K562 (cell line): ENCODE measurements at regions not wholly inside any gene's neighbourhood (a gene's known extent, or its start where the extent isn't known, plus 50 kb on each side); places are given as distances from the start of the nearest gene placed in this dataset.

Experiments
- ATAC-seq: fragments of 200-7000 bp; cut with Tn5 transposase; 3 replicates; pipeline ENCODE4 v1.9.1; 2020; ENCODE audit warnings: moderate library complexity
- BruUV-seq: library from RNA; stranded (reverse); fragments of 400-500 nt; replicated peaks from 2 replicates; lab custom pipeline; 2021; lab: Mats Ljungman, UMichigan
- CTCF ChIA-PET: fragments of 300-600 bp; formaldehyde crosslinking; extraction: SDS; loops from one replicate; lab custom pipeline; 2021; ENCODE audit warnings: low intra/inter-chr PET ratio; lab: Yijun Ruan, JAX
- POLR2A ChIA-PET: fragments of 300-600, 350-650 bp; sonication (Branson Sonifier 250); formaldehyde crosslinking; extraction: SDS; loops from one replicate; lab custom pipeline; 2021; ENCODE audit warnings: antibody characterized with exemption, inconsistent platforms; lab: Yijun Ruan, JAX
- DNase-seq, 4 experiments: peaks; one replicate each; pipeline versions ENCODE4 v3.0.0 to v3.0.0-alpha.2; 2011 to 2018; ENCODE audit warnings: low spot score in 3 of 4, mixed read lengths in 3 of 4; ENCODE audit errors: extremely low read depth in 1 of 4
- FAIRE-seq: peaks from 2 replicates; lab custom pipeline; 2011; peaks lifted over from hg19 to GRCh38; lab: Jason Lieb, UNC
- H2AFZ ChIP-seq: 2 replicates; pipeline ENCODE4 v1.6.0; 2011; ENCODE audit warnings: low read depth, low read length, control low read depth, inconsistent platforms
- H3K27ac ChIP-seq: fragments of 200-600 bp; 3 replicates; pipeline ENCODE4 v1.8.0; 2011; ENCODE audit warnings: low read depth, mild to moderate bottlenecking, control low read depth, inconsistent platforms, low read length, moderate library complexity, mixed read lengths; ENCODE audit errors: extremely low read depth
- H3K27me3 ChIP-seq, 2 experiments: fragments of 300-600 bp in 1 of 2; 2 replicates in 1 of 2; 3 replicates in 1 of 2; pipeline versions ENCODE4 v1.6.0 to v1.8.0; 2011; ENCODE audit warnings: inconsistent platforms in 2 of 2, low read length in 2 of 2, mild to moderate bottlenecking in 1 of 2, mixed read lengths in 1 of 2, moderate library complexity in 1 of 2; ENCODE audit not compliant: control insufficient read depth in 2 of 2, insufficient read depth in 2 of 2
- H3K36me3 ChIP-seq: fragments of 300-600 bp; 3 replicates; pipeline ENCODE4 v1.8.0; 2011; ENCODE audit warnings: mild to moderate bottlenecking, low read length, inconsistent platforms; ENCODE audit not compliant: control insufficient read depth, insufficient read depth
- H3K4me1 ChIP-seq, 2 experiments: fragments of 200-600 bp in 1 of 2; replicated peaks in 1 of 2; 2 replicates in 1 of 2; 3 replicates in 1 of 2; pipeline versions ENCODE4 v1.5.1 to v1.8.0; 2011; ENCODE audit warnings: inconsistent platforms in 2 of 2, low read length in 2 of 2, mild to moderate bottlenecking in 1 of 2, mixed read lengths in 1 of 2, moderate library complexity in 1 of 2; ENCODE audit not compliant: control insufficient read depth in 2 of 2, insufficient read depth in 2 of 2
- H3K4me2 ChIP-seq: 2 replicates; pipeline ENCODE4 v1.6.1; 2011; ENCODE audit warnings: low read length, control low read depth, inconsistent platforms, mixed read lengths; ENCODE audit not compliant: insufficient read depth
- H3K4me3 ChIP-seq: fragments of 200-600 bp; sonication (generic), shearing (Covaris generic); 2 replicates; pipeline ENCODE4 v1.5.1; 2016; ENCODE audit warnings: control low read depth, inconsistent platforms
- H3K79me2 ChIP-seq: fragments of 200-600 bp; 3 replicates; pipeline ENCODE4 v1.8.0; 2011; ENCODE audit warnings: low read length, inconsistent platforms; ENCODE audit not compliant: control insufficient read depth, insufficient read depth
- H3K9ac ChIP-seq, 2 experiments: 2 replicates each; pipeline versions ENCODE4 v1.6.0 to v1.6.1; 2011; ENCODE audit warnings: low read depth in 2 of 2, low read length in 2 of 2, control low read depth in 1 of 2, inconsistent platforms in 1 of 2, mild to moderate bottlenecking in 1 of 2, mixed read lengths in 1 of 2; ENCODE audit not compliant: insufficient read depth in 1 of 2
- H3K9me1 ChIP-seq: one replicate; pipeline ENCODE4 v1.6.0; 2011; ENCODE audit warnings: inconsistent platforms, mild to moderate bottlenecking, low read length, moderate library complexity; ENCODE audit not compliant: control insufficient read depth, insufficient read depth
- H3K9me3 ChIP-seq: replicated peaks from 2 replicates; pipeline ENCODE4 v1.5.1; 2011; ENCODE audit warnings: low read depth, low read length, inconsistent platforms; ENCODE audit not compliant: control insufficient read depth, insufficient read depth
- H4K20me1 ChIP-seq: replicated peaks from 2 replicates; pipeline ENCODE4 v1.6.1; 2011; ENCODE audit warnings: low read length, inconsistent platforms, mixed read lengths; ENCODE audit not compliant: control insufficient read depth, insufficient read depth
- CBFA2T2 ChIP-seq: fragments of 450-650 bp; conservative IDR thresholded peaks from 2 replicates; pipeline ENCODE4 v1.6.1; 2017; ENCODE audit warnings: mild to moderate bottlenecking
- CBX5 ChIP-seq: IDR thresholded peaks from 2 replicates; pipeline ENCODE4 v1.6.1; 2014; ENCODE audit warnings: low read depth, borderline replicate concordance
- CEBPB ChIP-seq: fragments of 450-650 bp; IDR thresholded peaks from 2 replicates; pipeline ENCODE4 v1.6.1; 2016; ENCODE audit warnings: missing genetic modification characterization, missing compliant biosample characterization
- CHCHD3 ChIP-seq: fragments of 250-450 bp; sonication (Bioruptor Pico); IDR thresholded peaks from 2 replicates; pipeline ENCODE4 v2.1.2; 2022; ENCODE audit warnings: mild to moderate bottlenecking
- GATA2 ChIP-seq: sonication (generic); formaldehyde crosslinking; IDR thresholded peaks from 2 replicates; pipeline ENCODE4 v1.4.0; 2020; ENCODE audit warnings: mild to moderate bottlenecking, missing genetic modification reagents
- PHTF2 ChIP-seq: fragments of 250-450 bp; sonication (Bioruptor Pico); IDR thresholded peaks from 2 replicates; pipeline ENCODE4 v1.5.0; 2021; ENCODE audit warnings: mild to moderate bottlenecking
- PRPF4 ChIP-seq: fragments of 200-400 bp; formaldehyde crosslinking; IDR thresholded peaks from one replicate; pipeline ENCODE4 v1.6.1; 2017; ENCODE audit warnings: low read length, low read depth, mild to moderate bottlenecking; ENCODE audit not compliant: insufficient read depth, poor library complexity, severe bottlenecking
- RB1 ChIP-seq: fragments of 450-650 bp; IDR thresholded peaks from 2 replicates; pipeline ENCODE4 v1.6.1; 2017; ENCODE audit warnings: low read depth, mild to moderate bottlenecking
- SPI1 ChIP-seq: IDR thresholded peaks from 2 replicates; pipeline ENCODE4 v1.6.1; 2011; ENCODE audit warnings: low read depth, low read length, control low read depth, borderline replicate concordance
- TAF9B ChIP-seq: fragments of 450-650 bp; IDR thresholded peaks from 2 replicates; pipeline ENCODE4 v1.6.1; 2018; ENCODE audit warnings: mild to moderate bottlenecking; ENCODE audit not compliant: partially characterized antibody
- THRAP3 ChIP-seq: fragments of 450-650 bp; IDR thresholded peaks from 2 replicates; pipeline ENCODE4 v1.6.1; 2016; ENCODE audit warnings: mild to moderate bottlenecking, inconsistent platforms, borderline replicate concordance
- TSHZ1 ChIP-seq: fragments of 250-450 bp; sonication (Bioruptor Pico); IDR thresholded peaks from 2 replicates; pipeline ENCODE4 v1.4.0; 2020; ENCODE audit warnings: mild to moderate bottlenecking, moderate library complexity
- ZHX1 ChIP-seq: fragments of 150-350 bp; conservative IDR thresholded peaks from 2 replicates; pipeline ENCODE4 v1.6.1; 2014; ENCODE audit warnings: low read length
- ZNF324 ChIP-seq: fragments of 250-450 bp; sonication (Bioruptor Pico); IDR thresholded peaks from 2 replicates; pipeline ENCODE4 v1.4.0; 2020; ENCODE audit warnings: mild to moderate bottlenecking
- ZNF507 ChIP-seq: conservative IDR thresholded peaks from 2 replicates; pipeline ENCODE4 v1.6.1; 2017; ENCODE audit warnings: missing genetic modification characterization, missing compliant biosample characterization
- in situ Hi-C: fragments of 300-500 bp; cut with MboI; formaldehyde crosslinking; loops from 4 replicates; pipeline ENCODE4 v1.15.0; 2018; ENCODE audit warnings: inconsistent platforms, mixed read lengths
- intact Hi-C: fragments of 100-400 bp; cut with micrococcal nuclease; formaldehyde crosslinking; loops from 2 replicates; pipeline ENCODE4 v1.14.2; 2022
- TF ChIP-seq, protein P1 (sequence below): fragments of 450-650 bp; conservative IDR thresholded peaks from 2 replicates; pipeline ENCODE4 v1.6.1; 2016; ENCODE audit warnings: missing genetic modification characterization, low read depth, mild to moderate bottlenecking, missing compliant biosample characterization, moderate library complexity
- TF ChIP-seq, protein P2 (sequence below): fragments of 450-650 bp; formaldehyde crosslinking; IDR thresholded peaks from 2 replicates; pipeline ENCODE4 v1.4.0; 2020; ENCODE audit warnings: mild to moderate bottlenecking, moderate library complexity

DNA sequence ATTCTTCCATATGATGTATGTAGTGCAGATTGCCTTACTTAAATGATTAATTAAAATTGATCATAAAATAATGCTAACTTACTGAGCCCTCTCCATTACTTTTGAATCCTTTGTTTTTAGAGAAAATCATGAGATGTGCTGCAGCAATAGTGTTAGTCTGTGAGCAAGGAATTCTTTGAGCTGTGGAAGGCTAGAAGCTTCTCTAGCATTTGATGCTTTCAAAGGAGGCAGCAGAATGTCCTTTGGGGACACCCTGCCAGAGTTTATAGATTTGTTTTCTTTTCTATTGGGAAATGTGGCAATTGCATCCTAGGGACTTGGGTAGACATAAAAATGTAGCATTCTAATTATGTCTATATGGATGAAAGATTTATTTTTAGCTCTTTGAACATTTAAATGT lies 284.1 kb upstream of the SMIM30 start:
- Histone ChIP-seq H3K79me2 (no peaks in the 10 kb centered on the region), H3K9me1 (no peaks in the 10 kb centered on the region), H4K20me1 (no peaks in the 10 kb centered on the region), H2AFZ (no peak overlapping the region), H3K4me2 (no peak overlapping the region), H3K27me3 (no peaks in the 10 kb centered on the region), H3K27ac (no peak overlapping the region), H3K36me3 (no peaks in the 10 kb centered on the region), H3K4me1 (no peaks in the 10 kb centered on the region), H3K4me3 (no peak overlapping the region), H3K9ac (no peak overlapping the region), H3K9me3 (no peaks in the 10 kb centered on the region)
- ChIA-PET POLR2A (no interaction called here), CTCF (no interaction called here)
- in situ Hi-C loops, result loop anchor here (25.0 kb wide), 1 partner anchor 390 kb away; no protein-coding TSS in a partner anchor
- no peak for TF ChIP-seq ZHX1
- no peak for TF ChIP-seq PRPF4
- no peak for TF ChIP-seq THRAP3
- no peak for TF ChIP-seq GATA2
- TF ChIP-seq ZNF507 (tag), result no peak
- no peak for TF ChIP-seq CEBPB (tag)
- TF ChIP-seq CBFA2T2, result no peak
- no peak for TF ChIP-seq PHTF2 (CRISPR knock-in tag)
- TF ChIP-seq ZNF324, result no peak
- no peak for TF ChIP-seq TAF9B
- TF ChIP-seq, protein P1, sequence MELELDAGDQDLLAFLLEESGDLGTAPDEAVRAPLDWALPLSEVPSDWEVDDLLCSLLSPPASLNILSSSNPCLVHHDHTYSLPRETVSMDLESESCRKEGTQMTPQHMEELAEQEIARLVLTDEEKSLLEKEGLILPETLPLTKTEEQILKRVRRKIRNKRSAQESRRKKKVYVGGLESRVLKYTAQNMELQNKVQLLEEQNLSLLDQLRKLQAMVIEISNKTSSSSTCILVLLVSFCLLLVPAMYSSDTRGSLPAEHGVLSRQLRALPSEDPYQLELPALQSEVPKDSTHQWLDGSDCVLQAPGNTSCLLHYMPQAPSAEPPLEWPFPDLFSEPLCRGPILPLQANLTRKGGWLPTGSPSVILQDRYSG (tag), result no peak
- no peak for TF ChIP-seq SPI1
- no peak for TF ChIP-seq TSHZ1 (CRISPR knock-in tag)
- TF ChIP-seq RB1, result no peak
- no peak for TF ChIP-seq CBX5
- TF ChIP-seq CHCHD3, result no peak
- TF ChIP-seq, protein P2, sequence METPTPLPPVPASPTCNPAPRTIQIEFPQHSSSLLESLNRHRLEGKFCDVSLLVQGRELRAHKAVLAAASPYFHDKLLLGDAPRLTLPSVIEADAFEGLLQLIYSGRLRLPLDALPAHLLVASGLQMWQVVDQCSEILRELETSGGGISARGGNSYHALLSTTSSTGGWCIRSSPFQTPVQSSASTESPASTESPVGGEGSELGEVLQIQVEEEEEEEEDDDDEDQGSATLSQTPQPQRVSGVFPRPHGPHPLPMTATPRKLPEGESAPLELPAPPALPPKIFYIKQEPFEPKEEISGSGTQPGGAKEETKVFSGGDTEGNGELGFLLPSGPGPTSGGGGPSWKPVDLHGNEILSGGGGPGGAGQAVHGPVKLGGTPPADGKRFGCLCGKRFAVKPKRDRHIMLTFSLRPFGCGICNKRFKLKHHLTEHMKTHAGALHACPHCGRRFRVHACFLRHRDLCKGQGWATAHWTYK (CRISPR knock-in tag), result no peak
- no peak for ATAC-seq
- intact Hi-C loops, result no loop called here
- FAIRE-seq, result no peak
- BruUV-seq, result no TSS peak
- DNase-seq, result no peak
